HCT116 (cell line): ENCODE measurements at regions not wholly inside any gene's neighbourhood (a gene's known extent, or its start where the extent isn't known, plus 50 kb on each side); places are given as distances from the start of the nearest gene placed in this dataset.

ENCODE experiments used
- ATAC-seq: fragments of 200-7000 bp; cut with Tn5 transposase; 2 replicates; pipeline ENCODE4 v1.9.1; 2020; ENCODE audit warnings: mild to moderate bottlenecking, moderate library complexity
- BruUV-seq: library from RNA; stranded (reverse); fragments of 400-500 nt; replicated peaks from 2 replicates; lab custom pipeline; 2021; lab: Mats Ljungman, UMichigan
- CTCF ChIA-PET: fragments of 300-600 bp; sonication (Branson Sonifier 250); formaldehyde crosslinking; loops from one replicate; lab custom pipeline; 2021; ENCODE audit warnings: antibody characterized with exemption; lab: Charles Lee
- POLR2A ChIA-PET: fragments of 300-600, 350-600 bp; sonication (Branson Sonifier 250); formaldehyde crosslinking; loops from one replicate; lab custom pipeline; 2021; ENCODE audit warnings: antibody characterized with exemption; lab: Charles Lee
- RAD21 ChIA-PET, 2 experiments: fragments of 300-600 bp; sonication (Branson Sonifier 250); formaldehyde crosslinking; loops; one replicate each; lab custom pipeline; 2023; ENCODE audit warnings: low total read pairs in 2 of 2; ENCODE audit not compliant: uncharacterized antibody in 2 of 2, unreplicated experiment in 2 of 2, low non-redundant PET in 1 of 2; lab: Charles Lee
- DNase-seq: peaks from one replicate; pipeline ENCODE4 v3.0.0-alpha.2; 2010; ENCODE audit warnings: low read depth, low spot score
- H2AFZ ChIP-seq: fragments of 200-600 bp; shearing (Covaris generic), sonication (generic); 2 replicates; pipeline ENCODE4 v1.6.1; 2017; ENCODE audit warnings: low read depth, mixed run types, mixed read lengths, antibody characterized with exemption, low read length; ENCODE audit not compliant: poor library complexity, severe bottlenecking
- H3K27ac ChIP-seq: 2 replicates; pipeline ENCODE4 v1.5.1; 2012; ENCODE audit warnings: low read depth, low read length
- H3K27me3 ChIP-seq: fragments of 200-600 bp; sonication (generic); 2 replicates; pipeline ENCODE4 v1.6.1; 2016; ENCODE audit warnings: mixed run types, low read length, mixed read lengths; ENCODE audit not compliant: insufficient read depth
- H3K36me3 ChIP-seq, 2 experiments: fragments of 200-500 bp in 1 of 2; fragments of 200-600 bp in 1 of 2; sonication (Bioruptor generic) in 1 of 2; sonication (generic) in 1 of 2; 2 replicates each; pipeline versions ENCODE4 v1.5.1 to v1.6.1; 2014 to 2016; ENCODE audit warnings: low read length in 2 of 2, inconsistent platforms in 1 of 2, mixed read lengths in 1 of 2, mixed run types in 1 of 2; ENCODE audit not compliant: insufficient read depth in 2 of 2, control insufficient read depth in 1 of 2
- H3K4me1 ChIP-seq, 2 experiments: fragments of 200-600 bp in 1 of 2; sonication (generic) in 1 of 2; 2 replicates each; pipeline versions ENCODE4 v1.5.1 to v1.6.1; 2012 to 2017; ENCODE audit warnings: low read length in 2 of 2, inconsistent platforms in 1 of 2, mild to moderate bottlenecking in 1 of 2, mixed read lengths in 1 of 2, mixed run types in 1 of 2, moderate library complexity in 1 of 2; ENCODE audit not compliant: insufficient read depth in 2 of 2, control insufficient read depth in 1 of 2
- H3K4me2 ChIP-seq: fragments of 200-600 bp; sonication (generic); 2 replicates; pipeline ENCODE4 v1.6.1; 2017; ENCODE audit warnings: mixed run types, low read length, mixed read lengths
- H3K4me3 ChIP-seq, 2 experiments: fragments of 200-600 bp in 1 of 2; sonication (generic) in 1 of 2; replicated peaks in 1 of 2; 2 replicates each; pipeline ENCODE4 v1.5.1; 2011 to 2016; ENCODE audit warnings: low read length in 2 of 2, control low read depth in 1 of 2, low read depth in 1 of 2, mild to moderate bottlenecking in 1 of 2, mixed read lengths in 1 of 2, mixed run types in 1 of 2
- H3K79me2 ChIP-seq: fragments of 200-600 bp; sonication (generic); 2 replicates; pipeline ENCODE4 v1.6.1; 2017; ENCODE audit warnings: mild to moderate bottlenecking, mixed run types, low read length, moderate library complexity, mixed read lengths; ENCODE audit not compliant: insufficient read depth
- H3K9ac ChIP-seq: fragments of 200-600 bp; sonication (generic); 2 replicates; pipeline ENCODE4 v1.6.1; 2016; ENCODE audit warnings: low read length, mixed read lengths
- H3K9me2 ChIP-seq: fragments of 200-600 bp; sonication (generic), shearing (Covaris generic); 2 replicates; pipeline ENCODE4 v1.6.1; 2017; ENCODE audit warnings: mixed run types, mild to moderate bottlenecking, moderate library complexity; ENCODE audit not compliant: insufficient read depth
- H3K9me3 ChIP-seq, 2 experiments: fragments of 200-500 bp in 1 of 2; fragments of 200-600 bp in 1 of 2; sonication (Bioruptor generic) in 1 of 2; sonication (generic) in 1 of 2; 2 replicates each; pipeline ENCODE4 v1.6.1; 2014 to 2017; ENCODE audit warnings: low read length in 2 of 2, mixed read lengths in 2 of 2, inconsistent platforms in 1 of 2, low read depth in 1 of 2, mild to moderate bottlenecking in 1 of 2, mixed run types in 1 of 2, moderate library complexity in 1 of 2; ENCODE audit not compliant: control insufficient read depth in 1 of 2, insufficient read depth in 1 of 2
- H4K20me1 ChIP-seq: fragments of 200-600 bp; sonication (generic), shearing (Covaris generic); 2 replicates; pipeline ENCODE4 v1.6.1; 2017; ENCODE audit warnings: mixed run types, mild to moderate bottlenecking, moderate library complexity; ENCODE audit not compliant: insufficient read depth
- EGR1 ChIP-seq: IDR thresholded peaks from 2 replicates; pipeline ENCODE4 v1.6.1; 2012; ENCODE audit warnings: low read depth
- EZH2 ChIP-seq: fragments of 200-600 bp; sonication (generic); IDR thresholded peaks from 2 replicates; pipeline ENCODE4 v1.6.1; 2017; ENCODE audit warnings: antibody characterized with exemption, mixed run types
- EZH2phosphoT487 ChIP-seq: fragments of 200-600 bp; IDR thresholded peaks from 2 replicates; pipeline ENCODE4 v1.6.1; 2018; ENCODE audit warnings: antibody characterized with exemption, borderline replicate concordance
- FOSL1 ChIP-seq: IDR thresholded peaks from 2 replicates; pipeline ENCODE4 v1.6.1; 2012; ENCODE audit warnings: low read depth
- JUND ChIP-seq: IDR thresholded peaks from 2 replicates; pipeline ENCODE4 v1.6.1; 2012
- POLR2A ChIP-seq: IDR thresholded peaks from 2 replicates; pipeline ENCODE4 v1.7.0; 2011; ENCODE audit warnings: borderline replicate concordance; ENCODE audit not compliant: insufficient read depth, insufficient read length; ENCODE audit errors: extremely low read depth
- RAD21 ChIP-seq: IDR thresholded peaks from 2 replicates; pipeline ENCODE4 v1.6.1; 2012; ENCODE audit warnings: low read depth, mild to moderate bottlenecking
- SRF ChIP-seq: IDR thresholded peaks from 2 replicates; pipeline ENCODE4 v1.6.1; 2012; ENCODE audit warnings: low read depth
- YY1 ChIP-seq: IDR thresholded peaks from 2 replicates; pipeline ENCODE4 v1.6.1; 2011; ENCODE audit warnings: low read length, low read depth, moderate library complexity, mild to moderate bottlenecking; ENCODE audit not compliant: insufficient replicate concordance; ENCODE audit errors: extremely low read depth
- ZFX ChIP-seq: fragments of 450-650 bp; IDR thresholded peaks from 2 replicates; pipeline ENCODE4 v1.6.1; 2017
- intact Hi-C: fragments of 100-400 bp; cut with micrococcal nuclease; formaldehyde crosslinking; loops from 2 replicates; pipeline ENCODE4 v1.10.0; 2022
- TF ChIP-seq, protein P1 (sequence below): IDR thresholded peaks from 2 replicates; pipeline ENCODE4 v1.6.1; 2011; ENCODE audit warnings: mild to moderate bottlenecking, low read length, moderate library complexity; ENCODE audit not compliant: insufficient replicate concordance; ENCODE audit errors: extremely low read depth
- TF ChIP-seq, protein P2 (sequence below), 3 experiments: fragments of 200-600 bp in 1 of 3; sonication (generic) in 1 of 3; IDR thresholded peaks in 2 of 3; conservative IDR thresholded peaks in 1 of 3; 2 replicates each; pipeline ENCODE4 v1.5.1; 2012 to 2017; ENCODE audit warnings: low read depth in 2 of 3, low read length in 2 of 3, antibody characterized with exemption in 1 of 3, borderline replicate concordance in 1 of 3, control low read depth in 1 of 3, mild to moderate bottlenecking in 1 of 3, mixed read lengths in 1 of 3, mixed run types in 1 of 3, moderate library complexity in 1 of 3; ENCODE audit not compliant: insufficient read depth in 1 of 3

DNA sequence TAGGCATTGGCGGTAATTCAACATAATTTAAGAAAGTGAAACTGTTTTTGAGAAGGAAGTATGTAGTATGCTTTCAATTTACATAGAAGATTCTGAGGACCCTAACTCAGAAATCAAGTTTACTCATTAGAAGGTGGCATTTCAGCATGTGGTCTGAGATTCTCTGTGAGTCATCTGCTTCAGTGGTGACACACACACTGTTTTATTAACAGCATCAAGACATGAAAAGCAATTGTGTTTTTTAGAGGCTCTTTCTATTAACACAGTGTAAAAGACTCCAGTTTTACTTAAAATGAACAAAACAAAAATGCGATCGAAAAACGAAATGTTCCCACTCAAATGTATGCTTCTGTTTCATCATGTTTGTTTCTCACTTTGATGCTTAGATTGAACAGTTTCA, 802.1 kb upstream of the SLITRK6 start:
- intact Hi-C loops = no loop called here
- ChIA-PET CTCF (no interaction called here), RAD21 (no interaction called here)
- H3K9me2 ChIP-seq = no peaks in the 10 kb centered on the region
- no peak overlapping the region for H2AFZ ChIP-seq
- no peak overlapping the region for H3K4me3 ChIP-seq
- no peaks in the 10 kb centered on the region for H3K36me3 ChIP-seq
- no peak overlapping the region for H3K27ac ChIP-seq
- no peaks in the 10 kb centered on the region for H3K79me2 ChIP-seq
- no peaks in the 10 kb centered on the region for H3K27me3 ChIP-seq
- H4K20me1 ChIP-seq = no peaks in the 10 kb centered on the region
- no peak for TF ChIP-seq ZFX
- no peak for TF ChIP-seq EZH2phosphoT487
- TF ChIP-seq, protein P1, sequence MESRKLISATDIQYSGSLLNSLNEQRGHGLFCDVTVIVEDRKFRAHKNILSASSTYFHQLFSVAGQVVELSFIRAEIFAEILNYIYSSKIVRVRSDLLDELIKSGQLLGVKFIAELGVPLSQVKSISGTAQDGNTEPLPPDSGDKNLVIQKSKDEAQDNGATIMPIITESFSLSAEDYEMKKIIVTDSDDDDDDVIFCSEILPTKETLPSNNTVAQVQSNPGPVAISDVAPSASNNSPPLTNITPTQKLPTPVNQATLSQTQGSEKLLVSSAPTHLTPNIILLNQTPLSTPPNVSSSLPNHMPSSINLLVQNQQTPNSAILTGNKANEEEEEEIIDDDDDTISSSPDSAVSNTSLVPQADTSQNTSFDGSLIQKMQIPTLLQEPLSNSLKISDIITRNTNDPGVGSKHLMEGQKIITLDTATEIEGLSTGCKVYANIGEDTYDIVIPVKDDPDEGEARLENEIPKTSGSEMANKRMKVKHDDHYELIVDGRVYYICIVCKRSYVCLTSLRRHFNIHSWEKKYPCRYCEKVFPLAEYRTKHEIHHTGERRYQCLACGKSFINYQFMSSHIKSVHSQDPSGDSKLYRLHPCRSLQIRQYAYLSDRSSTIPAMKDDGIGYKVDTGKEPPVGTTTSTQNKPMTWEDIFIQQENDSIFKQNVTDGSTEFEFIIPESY = no peak
- no peak for TF ChIP-seq YY1
- TF ChIP-seq, all 23 proteins: peak for 0
- DNase-seq = no peak
- no peak for ATAC-seq
- Histone ChIP-seq H3K9me3 (no peaks in the 10 kb centered on the region), H3K4me2 (no peak overlapping the region), H3K9ac (no peak overlapping the region), H3K4me1 (no peaks in the 10 kb centered on the region)
- no TSS peak for BruUV-seq
- POLR2A ChIA-PET = no interaction called here

DNA sequence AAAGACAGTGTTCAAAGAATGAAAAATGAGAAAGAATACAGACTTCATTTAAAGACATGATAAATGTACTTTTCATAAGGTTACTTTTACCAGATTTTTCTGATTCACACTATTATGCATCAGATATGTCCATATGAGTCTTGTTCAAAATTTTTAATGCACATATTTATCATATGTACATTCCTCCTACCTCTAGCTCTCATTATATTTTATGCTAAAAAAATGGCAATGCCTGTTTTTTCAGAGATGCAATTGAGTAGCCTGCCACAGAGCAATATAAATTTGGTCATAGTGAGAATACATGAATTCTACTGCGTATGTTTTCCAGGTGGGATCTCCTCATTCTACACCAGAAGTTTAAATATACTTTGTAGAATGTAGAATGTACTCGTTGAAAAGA, 807.0 kb upstream of the SLITRK6 start:
- no peaks in the 10 kb centered on the region for H3K27me3 ChIP-seq
- H3K27ac ChIP-seq = no peak overlapping the region
- H3K4me1 ChIP-seq = no peaks in the 10 kb centered on the region
- H3K36me3 ChIP-seq = no peaks in the 10 kb centered on the region
- ChIA-PET CTCF (no interaction called here), POLR2A (no interaction called here), RAD21 (no interaction called here)
- no peak for DNase-seq
- TF ChIP-seq EZH2 = no peak
- TF ChIP-seq EGR1 = no peak
- TF ChIP-seq YY1 = no peak
- TF ChIP-seq POLR2A = no peak
- TF ChIP-seq FOSL1 = no peak
- no peak for TF ChIP-seq RAD21
- TF ChIP-seq, protein P2, sequence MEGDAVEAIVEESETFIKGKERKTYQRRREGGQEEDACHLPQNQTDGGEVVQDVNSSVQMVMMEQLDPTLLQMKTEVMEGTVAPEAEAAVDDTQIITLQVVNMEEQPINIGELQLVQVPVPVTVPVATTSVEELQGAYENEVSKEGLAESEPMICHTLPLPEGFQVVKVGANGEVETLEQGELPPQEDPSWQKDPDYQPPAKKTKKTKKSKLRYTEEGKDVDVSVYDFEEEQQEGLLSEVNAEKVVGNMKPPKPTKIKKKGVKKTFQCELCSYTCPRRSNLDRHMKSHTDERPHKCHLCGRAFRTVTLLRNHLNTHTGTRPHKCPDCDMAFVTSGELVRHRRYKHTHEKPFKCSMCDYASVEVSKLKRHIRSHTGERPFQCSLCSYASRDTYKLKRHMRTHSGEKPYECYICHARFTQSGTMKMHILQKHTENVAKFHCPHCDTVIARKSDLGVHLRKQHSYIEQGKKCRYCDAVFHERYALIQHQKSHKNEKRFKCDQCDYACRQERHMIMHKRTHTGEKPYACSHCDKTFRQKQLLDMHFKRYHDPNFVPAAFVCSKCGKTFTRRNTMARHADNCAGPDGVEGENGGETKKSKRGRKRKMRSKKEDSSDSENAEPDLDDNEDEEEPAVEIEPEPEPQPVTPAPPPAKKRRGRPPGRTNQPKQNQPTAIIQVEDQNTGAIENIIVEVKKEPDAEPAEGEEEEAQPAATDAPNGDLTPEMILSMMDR (IDR thresholded peaks at IDR 0.05 in 2 of 3, conservative IDR thresholded peaks at IDR 0.05 in 1 of 3; ENCODE audit: borderline replicate concordance in 1 of 3, insufficient read depth in 1 of 3, low read depth in 2 of 3, low read length in 2 of 3) = no peak
- TF ChIP-seq JUND = no peak
- no peak for TF ChIP-seq SRF
- H2AFZ ChIP-seq = no peak overlapping the region
- no peaks in the 10 kb centered on the region for H3K9me2 ChIP-seq
- intact Hi-C loops = no loop called here
- H3K9ac ChIP-seq = no peak overlapping the region
- 0 out of 4 replicates have a peak, but pooled peaks cover 0 to 5% of the 10 kb centered on the region in 2 experiments for H3K9me3 ChIP-seq
- H3K4me3 ChIP-seq = no peak overlapping the region
- H4K20me1 ChIP-seq = no peaks in the 10 kb centered on the region
- H3K4me2 ChIP-seq = no peak overlapping the region
- ATAC-seq = no peak
- BruUV-seq = no TSS peak
- no peaks in the 10 kb centered on the region for H3K79me2 ChIP-seq
